ENCODE measurements at regions not wholly inside any gene's neighbourhood (a gene's known extent, or its start where the extent isn't known, plus 50 kb on each side); places are given as distances from the start of the nearest gene placed in this dataset.

DNA sequence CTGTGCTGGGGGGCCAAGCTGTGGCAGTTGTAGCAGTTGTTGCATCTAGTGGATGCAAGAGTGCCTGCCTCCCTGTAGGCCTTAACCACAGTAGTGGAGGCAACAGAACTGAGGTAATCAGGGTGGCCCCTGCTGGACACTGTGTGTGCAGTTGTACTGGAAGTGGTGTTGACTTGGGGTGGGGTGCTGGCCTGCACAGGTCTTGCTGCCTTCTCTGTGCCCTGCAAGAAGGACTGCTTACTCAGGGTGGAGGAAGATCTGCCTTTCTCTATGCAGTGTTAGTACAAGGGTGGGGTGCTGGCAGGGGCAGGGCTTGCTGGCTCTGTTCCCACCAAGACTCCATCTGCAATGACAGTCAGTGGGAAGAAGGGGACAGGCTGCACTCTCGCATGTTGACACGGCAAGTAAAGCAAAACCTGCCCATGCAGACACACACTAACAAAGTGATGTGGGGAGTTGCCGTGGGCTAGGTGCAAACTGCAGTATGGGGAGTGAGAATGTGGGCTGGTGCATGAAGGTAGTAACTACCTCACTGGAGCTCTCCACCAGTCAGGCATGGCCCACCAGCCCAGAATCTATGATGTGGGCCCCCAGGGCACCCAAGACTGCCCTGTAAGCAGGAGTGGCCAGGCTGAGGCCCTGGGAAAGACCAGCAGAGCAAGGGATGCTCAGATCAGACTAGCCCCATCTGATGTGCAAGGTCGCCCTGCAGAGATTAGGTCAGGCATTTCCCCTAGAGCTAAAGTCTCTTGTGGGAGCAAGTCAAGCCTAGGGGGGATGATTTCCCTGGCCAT is 594.9 kb downstream of the TECRL start:
- no peaks in the 10 kb centered on the region for H3K4me1 ChIP-seq (ENCODE audit: insufficient read depth, low read length)
- H4K5ac ChIP-seq (ENCODE audit: insufficient read length, low read depth, low read length) = no peak overlapping the region
- H3K23me2 ChIP-seq (ENCODE audit: insufficient read length, low read depth, low read length, poor library complexity, severe bottlenecking) = no peaks in the 10 kb centered on the region
- no peak overlapping the region for H4K8ac ChIP-seq (replicated peaks; ENCODE audit: insufficient read length, low read depth, low read length)
- no peak overlapping the region for H2BK15ac ChIP-seq (ENCODE audit: low read depth, low read length)
- H3K27me3 ChIP-seq (ENCODE audit: insufficient read depth, low read length) = no peaks in the 10 kb centered on the region
- peak overlapping the region in 1 of 3 experiments; percentile 12; a peak in 1 of 7 replicates for H3K27ac Mint-ChIP-seq
- peaks cover 0 to 2% of the 10 kb centered on the region in 2 experiments; a peak in 4 of 5 replicates for H3K9me3 Mint-ChIP-seq
- no peak overlapping the region for H3K18ac ChIP-seq (ENCODE audit: insufficient read length, low read depth, low read length)
- no peak overlapping the region for H2BK20ac ChIP-seq (ENCODE audit: low read depth, low read length, poor library complexity, severe bottlenecking)
- H3K9me3 ChIP-seq (ENCODE audit: control insufficient read depth, low read depth, low read length) = no peaks in the 10 kb centered on the region
- H2BK5ac ChIP-seq (ENCODE audit: insufficient read length, low read length) = no peak overlapping the region
- H4K20me1 ChIP-seq (ENCODE audit: control insufficient read depth, insufficient read depth, insufficient read length) = no peaks in the 10 kb centered on the region
- no peak overlapping the region for H3K4ac ChIP-seq (ENCODE audit: low read depth, low read length)
- TF ChIP-seq CTCF (conservative IDR thresholded peaks at IDR 0.05) = no peak
- WGBS (ENCODE audit: extremely low coverage, insufficient read length, low lambda C conversion rate) = no CpG with 5 or more reads among the region's 4 CpGs
- no peak overlapping the region for H2BK120ac ChIP-seq (ENCODE audit: low read depth, low read length, poor library complexity, severe bottlenecking)
- no peak overlapping the region for H3K4me2 ChIP-seq (ENCODE audit: insufficient read depth, insufficient read length, low read length)
- H3K4me1 Mint-ChIP-seq = peaks cover 2 to 6% of the 10 kb centered on the region in 2 experiments; a peak in 1 of 4 replicates
- no peak overlapping the region for H3K27ac ChIP-seq (ENCODE audit: insufficient read length, low read depth, low read length)
- H4K91ac ChIP-seq (ENCODE audit: insufficient read length, low read depth, low read length) = no peak overlapping the region
- H3K4me3 Mint-ChIP-seq = no peak overlapping the region
- DNase-seq = no peak
- no peak overlapping the region for H3T11ph ChIP-seq (ENCODE audit: low read length)
- H3K36me3 Mint-ChIP-seq (ENCODE audit: insufficient read depth in 1 of 3, low read depth in 3 of 3) = 0 out of 7 replicates have a peak, but pooled peaks cover 0 to 2% (median 0%) of the 10 kb centered on the region in 3 experiments
- no peaks in the 10 kb centered on the region for H3K27me3 Mint-ChIP-seq (ENCODE audit: low read depth)
- no peak overlapping the region for H3K56ac ChIP-seq (ENCODE audit: insufficient read length, low read depth, low read length)
- no peak overlapping the region for H3K9ac ChIP-seq (ENCODE audit: extremely low read depth, insufficient read length, low read length)
- H3K79me1 ChIP-seq (ENCODE audit: insufficient read depth, low read depth, low read length, poor library complexity, severe bottlenecking) = no peaks in the 10 kb centered on the region
- H3K23ac ChIP-seq (ENCODE audit: insufficient read length, low read depth, low read length) = no peak overlapping the region
- H3K79me2 ChIP-seq (ENCODE audit: insufficient read depth, low read length) = no peaks in the 10 kb centered on the region
- no peak overlapping the region for H3K14ac ChIP-seq (ENCODE audit: insufficient read depth, low read length)
- no peak overlapping the region for H2AK5ac ChIP-seq (ENCODE audit: insufficient read length, low read length)
- H2AFZ ChIP-seq (ENCODE audit: low read length) = no peak overlapping the region
- H2BK12ac ChIP-seq (ENCODE audit: insufficient read length, low read depth, low read length) = no peak overlapping the region

All from H9 (cell line).